Lower leg skin (tissue), 4 donors: ENCODE measurements at regions not wholly inside any gene's neighbourhood (a gene's known extent, or its start where the extent isn't known, plus 50 kb on each side); places are given as distances from the start of the nearest gene placed in this dataset.
"Not testable (repeated sequence)": the region's sequence is repeated elsewhere in the genome, so short reads cannot be mapped to it uniquely, and the experiment has no call there.

Source experiments
- DNase-seq, 2 donors: peaks; one replicate each; pipeline ENCODE4 v3.0.0-alpha.2; 2019; ENCODE audit warnings: low spot score in 2 of 2
- H3K4me3 ChIP-seq: fragments of 200-600 bp; sonication (generic); 2 replicates; pipeline ENCODE4 v1.5.1; 2017; ENCODE audit warnings: mild to moderate bottlenecking, low read depth; ENCODE audit not compliant: poor library complexity, severe bottlenecking
- CTCF ChIP-seq, 3 donors: fragments of 450-650 bp; IDR thresholded peaks; one replicate each; pipeline ENCODE4 v1.5.1; 2016; ENCODE audit warnings: antibody characterized with exemption in 3 of 3, mild to moderate bottlenecking in 3 of 3, moderate library complexity in 2 of 3
- POLR2A ChIP-seq, 2 donors: fragments of 450-650 bp; IDR thresholded peaks; one replicate each; pipeline ENCODE4 v1.6.1; 2016 to 2017; ENCODE audit warnings: antibody characterized with exemption in 2 of 2, mild to moderate bottlenecking in 1 of 2, moderate library complexity in 1 of 2
- WGBS, 2 donors: methylation state at CpG; one replicate each; pipeline ENCODE4 v1.1.5; 2018; 5-methylcytosine and 5-hydroxymethylcytosine counted together
- intact Hi-C: fragments of 100-400 bp; cut with DNase I; formaldehyde crosslinking; loops from one replicate; pipeline ENCODE4 v1.15.0; 2023; ENCODE audit warnings: low total_unique reads

- intact Hi-C loops = no loop called here
- WGBS, 2 donors = 90 to 91% methylated on average over 3 of the region's 3 CpGs
- TF ChIP-seq CTCF (IDR thresholded peaks at IDR 0.05) = no peak
- no peak for TF ChIP-seq POLR2A (IDR thresholded peaks at IDR 0.05)
Measured at GRCh38 chr4:13678186-13678924, 50.8 kb upstream of the BOD1L1 start.

GRCh38 chr4:13681570-13681969, 54.0 kb upstream of the BOD1L1 start:
- no peak overlapping the region for H3K4me3 ChIP-seq
- intact Hi-C loops = no loop called here
- 67 to 73% methylated on average over 2 of the region's 2 CpGs for WGBS, 2 donors
- TF ChIP-seq CTCF (IDR thresholded peaks at IDR 0.05) (no peak), POLR2A (IDR thresholded peaks at IDR 0.05) (no peak)
- DNase-seq = no peak

More at GRCh38 chr4:13678186-13678924, 50.8 kb upstream of the BOD1L1 start:
- DNase-seq = no peak
- no peak overlapping the region for H3K4me3 ChIP-seq

GRCh38 chr4:13694256-13694655, 66.7 kb upstream of the BOD1L1 start:
- DNase-seq = no peak
- WGBS, 2 donors = 30 to 33% methylated on average over 1 of the region's 1 CpG
- intact Hi-C loops = no loop called here
- no peak overlapping the region for H3K4me3 ChIP-seq
- no peak for TF ChIP-seq POLR2A (IDR thresholded peaks at IDR 0.05)
- TF ChIP-seq CTCF (IDR thresholded peaks at IDR 0.05) = no peak

- 78 to 85% methylated on average over 2 of the region's 2 CpGs for WGBS, 2 donors
- TF ChIP-seq CTCF (IDR thresholded peaks at IDR 0.05) (no peak), POLR2A (IDR thresholded peaks at IDR 0.05) (no peak)
- no peak for DNase-seq
- H3K4me3 ChIP-seq = no peak overlapping the region
- intact Hi-C loops = no loop called here
Measured at GRCh38 chr4:13698296-13698695, 70.8 kb upstream of the BOD1L1 start.

- TF ChIP-seq CTCF (IDR thresholded peaks at IDR 0.05) (no peak), POLR2A (IDR thresholded peaks at IDR 0.05) (no peak)
- no peak overlapping the region for H3K4me3 ChIP-seq
- DNase-seq = no peak
- intact Hi-C loops = no loop called here
- 45 to 55% methylated on average over 8 of the region's 8 CpGs for WGBS, 2 donors
Measured at GRCh38 chr4:13700021-13700857, 72.7 kb upstream of the BOD1L1 start.

- DNase-seq = not testable (repeated sequence)
- 37 to 53% methylated on average over 1 of the region's 1 CpG for WGBS, 2 donors
Measured at GRCh38 chr4:13700858-13701140, 73.3 kb upstream of the BOD1L1 start.

More at GRCh38 chr4:13700858-13701140, 73.3 kb upstream of the BOD1L1 start:
- H3K4me3 ChIP-seq, intact Hi-C loops: not testable (repeated sequence)
